Keratinocyte (primary cell): ENCODE measurements at regions not wholly inside any gene's neighbourhood (a gene's known extent, or its start where the extent isn't known, plus 50 kb on each side); places are given as distances from the start of the nearest gene placed in this dataset.

Experiments
- DNase-seq: peaks from one replicate; pipeline ENCODE4 v3.0.0-alpha.2; 2011; ENCODE audit warnings: low read depth, missing footprints, low spot score
- FAIRE-seq: peaks from 2 replicates; lab custom pipeline; 2011; peaks lifted over from hg19 to GRCh38; lab: Jason Lieb, UNC
- H2AFZ ChIP-seq: 2 replicates; pipeline ENCODE4 v1.6.0; 2012; ENCODE audit warnings: low read length, control low read depth, inconsistent platforms; ENCODE audit not compliant: control insufficient read depth
- H3K27ac ChIP-seq: 2 replicates; pipeline ENCODE4 v1.5.1; 2011; ENCODE audit warnings: low read length; ENCODE audit not compliant: control insufficient read depth, insufficient read depth
- H3K27me3 ChIP-seq: 3 replicates; pipeline ENCODE4 v1.6.0; 2011; ENCODE audit warnings: low read length; ENCODE audit not compliant: control insufficient read depth, insufficient read depth; ENCODE audit errors: extremely low read depth
- H3K36me3 ChIP-seq, 2 experiments: 2 replicates in 1 of 2; 3 replicates in 1 of 2; pipeline ENCODE4 v1.5.1; 2011; ENCODE audit warnings: low read length in 2 of 2, mild to moderate bottlenecking in 1 of 2; ENCODE audit not compliant: control insufficient read depth in 2 of 2, insufficient read depth in 2 of 2; ENCODE audit errors: extremely low read depth in 1 of 2
- H3K4me1 ChIP-seq: 3 replicates; pipeline ENCODE4 v1.5.1; 2011; ENCODE audit warnings: low read length; ENCODE audit not compliant: control insufficient read depth, insufficient read depth; ENCODE audit errors: extremely low read depth
- H3K4me2 ChIP-seq: 3 replicates; pipeline ENCODE4 v1.6.0; 2011; ENCODE audit warnings: low read depth, low read length; ENCODE audit not compliant: control insufficient read depth, insufficient read depth; ENCODE audit errors: extremely low read depth
- H3K4me3 ChIP-seq, 3 experiments: fragments of 200-600 bp in 1 of 3; sonication (generic) in 1 of 3; 2 replicates in 2 of 3; 3 replicates in 1 of 3; pipeline ENCODE4 v1.5.1; 2011 to 2016; ENCODE audit warnings: low read length in 3 of 3, mild to moderate bottlenecking in 3 of 3, control low read depth in 2 of 3, inconsistent platforms in 1 of 3, low read depth in 1 of 3, mixed read lengths in 1 of 3, mixed run types in 1 of 3, moderate library complexity in 1 of 3; ENCODE audit not compliant: control insufficient read depth in 2 of 3, insufficient read depth in 2 of 3; ENCODE audit errors: extremely low read depth in 1 of 3
- H3K79me2 ChIP-seq: 2 replicates; pipeline ENCODE4 v1.6.0; 2012; ENCODE audit warnings: low read length; ENCODE audit not compliant: control insufficient read depth, insufficient read depth
- H3K9ac ChIP-seq: 3 replicates; pipeline ENCODE4 v1.6.0; 2011; ENCODE audit warnings: low read length; ENCODE audit not compliant: control insufficient read depth, insufficient read depth; ENCODE audit errors: extremely low read depth
- H3K9me1 ChIP-seq: 3 replicates; pipeline ENCODE4 v1.6.0; 2011; ENCODE audit warnings: low read length; ENCODE audit not compliant: control insufficient read depth, insufficient read depth; ENCODE audit errors: extremely low read depth
- H3K9me3 ChIP-seq: 2 replicates; pipeline ENCODE4 v1.5.1; 2012; ENCODE audit warnings: low read depth, low read length; ENCODE audit not compliant: control insufficient read depth
- H4K20me1 ChIP-seq: 3 replicates; pipeline ENCODE4 v1.6.0; 2011; ENCODE audit warnings: low read length; ENCODE audit not compliant: control insufficient read depth, insufficient read depth; ENCODE audit errors: extremely low read depth
- CTCF ChIP-seq, 3 experiments: IDR thresholded peaks in 1 of 3; conservative IDR thresholded peaks in 1 of 3; optimal IDR thresholded peaks in 1 of 3; 2 replicates in 2 of 3; 3 replicates in 1 of 3; pipeline versions ENCODE3 to v1.5.1; 2011; ENCODE audit warnings: low read length in 3 of 3, mild to moderate bottlenecking in 3 of 3, moderate library complexity in 2 of 3, control low read depth in 1 of 3, inconsistent platforms in 1 of 3; ENCODE audit not compliant: insufficient read depth in 2 of 3; ENCODE audit errors: extremely low read depth in 1 of 3
- EZH2 ChIP-seq: IDR thresholded peaks from one replicate; pipeline ENCODE4 v1.6.1; 2012; ENCODE audit warnings: inconsistent platforms, mild to moderate bottlenecking, low read length, moderate library complexity
- dilution Hi-C: fragments of 300-500 bp; cut with MboI; formaldehyde crosslinking; loops from one replicate; pipeline ENCODE4 v1.7.0; 2020; ENCODE audit warnings: low sequenced_read_pairs; ENCODE audit not compliant: extremely low pct_ligation_motif_present

GRCh38 chr9:86649913-86650312 lies 295.7 kb upstream of the TUT7 start:
- no peak overlapping the region for H3K27ac ChIP-seq
- no peak overlapping the region for H3K9ac ChIP-seq
- no peaks in the 10 kb centered on the region for H4K20me1 ChIP-seq
- H3K9me3 ChIP-seq, result no peaks in the 10 kb centered on the region
- no peaks in the 10 kb centered on the region for H3K36me3 ChIP-seq
- H3K27me3 ChIP-seq, result no peaks in the 10 kb centered on the region
- FAIRE-seq, result no peak
- DNase-seq, result no peak
- no peaks in the 10 kb centered on the region for H3K9me1 ChIP-seq
- H3K4me1 ChIP-seq, result no peaks in the 10 kb centered on the region
- no peak for TF ChIP-seq CTCF (optimal IDR thresholded peaks at IDR 0.05 in 1 of 3, IDR thresholded peaks at IDR 0.05 in 1 of 3, conservative IDR thresholded peaks at IDR 0.05 in 1 of 3; ENCODE audit: extremely low read depth in 1 of 3, insufficient read depth in 2 of 3, low read length in 3 of 3)
- TF ChIP-seq EZH2, result no peak
- H2AFZ ChIP-seq, result no peak overlapping the region
- no peak overlapping the region for H3K4me3 ChIP-seq
- H3K79me2 ChIP-seq, result no peaks in the 10 kb centered on the region
- no peak overlapping the region for H3K4me2 ChIP-seq
- dilution Hi-C loops, result no loop called here

DNA sequence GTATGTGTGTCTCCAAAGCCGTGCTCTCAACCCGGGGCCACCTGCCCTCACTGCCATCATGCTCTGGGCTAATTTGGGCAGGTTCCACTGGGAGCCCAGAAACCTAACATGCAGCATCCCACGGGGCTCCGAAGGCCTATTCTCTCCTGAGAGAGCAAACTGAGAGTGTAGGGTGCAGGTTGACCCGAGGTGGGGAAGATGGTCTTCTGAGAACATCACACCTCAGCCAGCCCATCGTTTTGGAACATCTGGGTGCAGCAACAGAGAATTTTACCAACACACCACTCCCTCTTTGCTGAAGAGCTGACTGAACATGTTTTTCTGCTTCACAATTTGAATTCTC lies 294.6 kb upstream of the TUT7 start:
- H3K4me2 ChIP-seq, result no peak overlapping the region
- no peak for TF ChIP-seq EZH2
- TF ChIP-seq CTCF (optimal IDR thresholded peaks at IDR 0.05 in 1 of 3, IDR thresholded peaks at IDR 0.05 in 1 of 3, conservative IDR thresholded peaks at IDR 0.05 in 1 of 3; ENCODE audit: extremely low read depth in 1 of 3, insufficient read depth in 2 of 3, low read length in 3 of 3), result no peak
- no peaks in the 10 kb centered on the region for H3K9me3 ChIP-seq
- no peak for DNase-seq
- no peaks in the 10 kb centered on the region for H3K4me1 ChIP-seq
- no peaks in the 10 kb centered on the region for H3K36me3 ChIP-seq
- FAIRE-seq, result no peak
- H4K20me1 ChIP-seq, result no peaks in the 10 kb centered on the region
- H3K9me1 ChIP-seq, result no peaks in the 10 kb centered on the region
- H3K9ac ChIP-seq, result no peak overlapping the region
- dilution Hi-C loops, result no loop called here
- no peak overlapping the region for H3K4me3 ChIP-seq
- no peaks in the 10 kb centered on the region for H3K27me3 ChIP-seq
- H3K27ac ChIP-seq, result no peak overlapping the region
- no peaks in the 10 kb centered on the region for H3K79me2 ChIP-seq
- H2AFZ ChIP-seq, result no peak overlapping the region
